Fibroblast of skin of back (primary cell): ENCODE measurements at regions not wholly inside any gene's neighbourhood (a gene's known extent, or its start where the extent isn't known, plus 50 kb on each side); places are given as distances from the start of the nearest gene placed in this dataset.
A peak's percentile ranks its signal among the peaks of the same experiment; 100 is the strongest.

Experiments used
- DNase-seq: peaks from one replicate; pipeline ENCODE4 v3.0.0-alpha.2; 2013

GRCh38 chr12:127515941-127516340 is 751.0 kb upstream of the TMEM132C start:
- peak; percentile 64 for DNase-seq

- peak; percentile 62 for DNase-seq
These were observed 750.5 kb upstream of the TMEM132C start for GRCh38 chr12:127516467-127516866.

- no peak for DNase-seq
These were observed 747.2 kb upstream of the TMEM132C start for GRCh38 chr12:127519779-127520178.

- no peak for DNase-seq
These were observed 740.0 kb upstream of the TMEM132C start for GRCh38 chr12:127526925-127527324.

GRCh38 chr12:127528551-127528950 is 738.4 kb upstream of the TMEM132C start:
- DNase-seq = no peak

- DNase-seq = no peak
These were observed 735.4 kb upstream of the TMEM132C start for GRCh38 chr12:127531542-127531941.

GRCh38 chr12:127533353-127533752 is 733.6 kb upstream of the TMEM132C start:
- DNase-seq = no peak

- no peak for DNase-seq
These were observed 730.0 kb upstream of the TMEM132C start for GRCh38 chr12:127536833-127537428.

GRCh38 chr12:127538316-127538715 is 728.7 kb upstream of the TMEM132C start:
- DNase-seq = no peak

GRCh38 chr12:127539226-127539858 is 727.6 kb upstream of the TMEM132C start:
- no peak for DNase-seq

GRCh38 chr12:127542391-127542790 is 724.6 kb upstream of the TMEM132C start:
- DNase-seq = no peak

GRCh38 chr12:127542931-127543330 is 724.0 kb upstream of the TMEM132C start:
- no peak for DNase-seq

GRCh38 chr12:127546721-127547505 is 720.1 kb upstream of the TMEM132C start:
- no peak for DNase-seq

- DNase-seq = peak; percentile 69
These were observed 718.8 kb upstream of the TMEM132C start for GRCh38 chr12:127548123-127548553.

- peak; percentile 80 for DNase-seq
These were observed 716.7 kb upstream of the TMEM132C start for GRCh38 chr12:127550271-127550670.

- DNase-seq = no peak
These were observed 714.1 kb upstream of the TMEM132C start for GRCh38 chr12:127552838-127553237.

- DNase-seq = no peak
These were observed 711.9 kb upstream of the TMEM132C start for GRCh38 chr12:127555071-127555470.

GRCh38 chr12:127556231-127556886 is 710.6 kb upstream of the TMEM132C start:
- DNase-seq = no peak

- no peak for DNase-seq
These were observed 708.6 kb upstream of the TMEM132C start for GRCh38 chr12:127558361-127558760.

GRCh38 chr12:127559349-127560040 is 707.5 kb upstream of the TMEM132C start:
- DNase-seq = peak; percentile 96

GRCh38 chr12:127560041-127560478 is 706.9 kb upstream of the TMEM132C start:
- DNase-seq = no peak

- DNase-seq = peak; percentile 54
These were observed 704.2 kb upstream of the TMEM132C start for GRCh38 chr12:127562816-127563215.
